ENCODE measurements at regions not wholly inside any gene's neighbourhood (a gene's known extent, or its start where the extent isn't known, plus 50 kb on each side); places are given as distances from the start of the nearest gene placed in this dataset.
A peak's percentile ranks its signal among the peaks of the same experiment; 100 is the strongest.

- peaks cover 1% of the 10 kb centered on the region for H3K9me3 Mint-ChIP-seq
- intact Hi-C loops (cut with DNase I, micrococcal nuclease) = no loop called here
- H3K27ac Mint-ChIP-seq = no peak overlapping the region
- H3K4me1 ChIP-seq (ENCODE audit: insufficient read depth, low read length) = no peaks in the 10 kb centered on the region
- H3K9me3 ChIP-seq (ENCODE audit: control insufficient read depth in 1 of 2, insufficient read depth in 1 of 2, low read length in 2 of 2) = no peaks in the 10 kb centered on the region
- ChIA-PET POLR2A (no interaction called here), CTCF (no interaction called here)
- peaks cover 5% of the 10 kb centered on the region for H3K27me3 Mint-ChIP-seq
- no peak overlapping the region for H3K27ac ChIP-seq (ENCODE audit: low read depth in 1 of 2, low read length in 2 of 2)
- H3K36me3 Mint-ChIP-seq (ENCODE audit: low read depth) = no peaks in the 10 kb centered on the region
- H3K4me1 Mint-ChIP-seq (ENCODE audit: low read depth) = no peaks in the 10 kb centered on the region
- H3K27me3 ChIP-seq (ENCODE audit: control insufficient read depth in 1 of 2, insufficient read depth in 2 of 2, low read length in 2 of 2) = no peaks in the 10 kb centered on the region
- no peak overlapping the region for H3K4me3 ChIP-seq (ENCODE audit: low read length)
- no peaks in the 10 kb centered on the region for H3K36me3 ChIP-seq (ENCODE audit: insufficient read depth, low read length)
- ATAC-seq (ENCODE audit: poor library complexity) = no peak
- TF ChIP-seq CTCF (IDR thresholded peaks at IDR 0.05) = no peak
- DNase-seq = no peak
- no peak overlapping the region for H3K4me3 Mint-ChIP-seq
Measured at GRCh38 chr20:22922987-22923386, 112.1 kb upstream of the SSTR4 start.

GRCh38 chr20:22924046-22924737 lies 110.9 kb upstream of the SSTR4 start:
- H3K27me3 ChIP-seq (ENCODE audit: control insufficient read depth in 1 of 2, insufficient read depth in 2 of 2, low read length in 2 of 2) = no peaks in the 10 kb centered on the region

GRCh38 chr20:22924949-22925612 lies 110.0 kb upstream of the SSTR4 start:
- H3K4me3 ChIP-seq (ENCODE audit: low read length) = no peak overlapping the region
- peaks cover 5% of the 10 kb centered on the region for H3K27me3 Mint-ChIP-seq
- ChIA-PET POLR2A (no interaction called here), CTCF (no interaction called here)
- H3K27me3 ChIP-seq (ENCODE audit: control insufficient read depth in 1 of 2, insufficient read depth in 2 of 2, low read length in 2 of 2) = no peaks in the 10 kb centered on the region
- H3K9me3 Mint-ChIP-seq = no peaks in the 10 kb centered on the region
- H3K4me3 Mint-ChIP-seq = no peak overlapping the region
- peak in 2 of 14 experiments; percentile 6 to 16 for DNase-seq
- no peak overlapping the region for H3K27ac Mint-ChIP-seq
- no peaks in the 10 kb centered on the region for H3K36me3 ChIP-seq (ENCODE audit: insufficient read depth, low read length)
- no peak for ATAC-seq (ENCODE audit: poor library complexity)
- no peaks in the 10 kb centered on the region for H3K4me1 ChIP-seq (ENCODE audit: insufficient read depth, low read length)
- no peaks in the 10 kb centered on the region for H3K36me3 Mint-ChIP-seq (ENCODE audit: low read depth)
- no peak overlapping the region for H3K27ac ChIP-seq (ENCODE audit: low read depth in 1 of 2, low read length in 2 of 2)
- no peaks in the 10 kb centered on the region for H3K4me1 Mint-ChIP-seq (ENCODE audit: low read depth)
- intact Hi-C loops (cut with DNase I, micrococcal nuclease) = no loop called here
- no peak for TF ChIP-seq CTCF (IDR thresholded peaks at IDR 0.05)
- H3K9me3 ChIP-seq (ENCODE audit: control insufficient read depth in 1 of 2, insufficient read depth in 1 of 2, low read length in 2 of 2) = no peaks in the 10 kb centered on the region

More at GRCh38 chr20:22924046-22924737, 110.9 kb upstream of the SSTR4 start:
- ATAC-seq (ENCODE audit: poor library complexity) = no peak
- Histone ChIP-seq H3K9me3 (ENCODE audit: control insufficient read depth in 1 of 2, insufficient read depth in 1 of 2, low read length in 2 of 2) (no peaks in the 10 kb centered on the region), H3K27ac (ENCODE audit: low read depth in 1 of 2, low read length in 2 of 2) (no peak overlapping the region), H3K36me3 (ENCODE audit: insufficient read depth, low read length) (no peaks in the 10 kb centered on the region), H3K4me1 (ENCODE audit: insufficient read depth, low read length) (no peaks in the 10 kb centered on the region), H3K4me3 (ENCODE audit: low read length) (no peak overlapping the region)
- ChIA-PET POLR2A (no interaction called here), CTCF (no interaction called here)
- Mint-ChIP-seq H3K36me3 (ENCODE audit: low read depth) (no peaks in the 10 kb centered on the region), H3K27ac (no peak overlapping the region), H3K27me3 (peaks cover 5% of the 10 kb centered on the region), H3K4me1 (ENCODE audit: low read depth) (no peaks in the 10 kb centered on the region), H3K4me3 (no peak overlapping the region), H3K9me3 (no peaks in the 10 kb centered on the region)
- intact Hi-C loops (cut with DNase I, micrococcal nuclease) = no loop called here
- TF ChIP-seq CTCF (IDR thresholded peaks at IDR 0.05) = no peak
- DNase-seq = no peak

Data from CD4-positive, alpha-beta T cell (primary cell).